K562 (cell line): ENCODE measurements at regions not wholly inside any gene's neighbourhood (a gene's known extent, or its start where the extent isn't known, plus 50 kb on each side); places are given as distances from the start of the nearest gene placed in this dataset.

Experiments
- ATAC-seq: fragments of 200-7000 bp; cut with Tn5 transposase; 3 replicates; pipeline ENCODE4 v1.9.1; 2020; ENCODE audit warnings: moderate library complexity
- BruUV-seq: library from RNA; stranded (reverse); fragments of 400-500 nt; replicated peaks from 2 replicates; lab custom pipeline; 2021; lab: Mats Ljungman, UMichigan
- CTCF ChIA-PET: fragments of 300-600 bp; formaldehyde crosslinking; extraction: SDS; loops from one replicate; lab custom pipeline; 2021; ENCODE audit warnings: low intra/inter-chr PET ratio; lab: Yijun Ruan, JAX
- POLR2A ChIA-PET: fragments of 300-600, 350-650 bp; sonication (Branson Sonifier 250); formaldehyde crosslinking; extraction: SDS; loops from one replicate; lab custom pipeline; 2021; ENCODE audit warnings: antibody characterized with exemption, inconsistent platforms; lab: Yijun Ruan, JAX
- DNase-seq, 4 experiments: peaks; one replicate each; pipeline versions ENCODE4 v3.0.0 to v3.0.0-alpha.2; 2011 to 2018; ENCODE audit warnings: low spot score in 3 of 4, mixed read lengths in 3 of 4; ENCODE audit errors: extremely low read depth in 1 of 4
- FAIRE-seq: peaks from 2 replicates; lab custom pipeline; 2011; peaks lifted over from hg19 to GRCh38; lab: Jason Lieb, UNC
- H2AFZ ChIP-seq: 2 replicates; pipeline ENCODE4 v1.6.0; 2011; ENCODE audit warnings: low read depth, low read length, control low read depth, inconsistent platforms
- H3K27ac ChIP-seq: fragments of 200-600 bp; 3 replicates; pipeline ENCODE4 v1.8.0; 2011; ENCODE audit warnings: low read depth, mild to moderate bottlenecking, control low read depth, inconsistent platforms, low read length, moderate library complexity, mixed read lengths; ENCODE audit errors: extremely low read depth
- H3K27me3 ChIP-seq, 2 experiments: fragments of 300-600 bp in 1 of 2; 2 replicates in 1 of 2; 3 replicates in 1 of 2; pipeline versions ENCODE4 v1.6.0 to v1.8.0; 2011; ENCODE audit warnings: inconsistent platforms in 2 of 2, low read length in 2 of 2, mild to moderate bottlenecking in 1 of 2, mixed read lengths in 1 of 2, moderate library complexity in 1 of 2; ENCODE audit not compliant: control insufficient read depth in 2 of 2, insufficient read depth in 2 of 2
- H3K36me3 ChIP-seq: fragments of 300-600 bp; 3 replicates; pipeline ENCODE4 v1.8.0; 2011; ENCODE audit warnings: mild to moderate bottlenecking, low read length, inconsistent platforms; ENCODE audit not compliant: control insufficient read depth, insufficient read depth
- H3K4me1 ChIP-seq, 2 experiments: fragments of 200-600 bp in 1 of 2; replicated peaks in 1 of 2; 2 replicates in 1 of 2; 3 replicates in 1 of 2; pipeline versions ENCODE4 v1.5.1 to v1.8.0; 2011; ENCODE audit warnings: inconsistent platforms in 2 of 2, low read length in 2 of 2, mild to moderate bottlenecking in 1 of 2, mixed read lengths in 1 of 2, moderate library complexity in 1 of 2; ENCODE audit not compliant: control insufficient read depth in 2 of 2, insufficient read depth in 2 of 2
- H3K4me2 ChIP-seq: 2 replicates; pipeline ENCODE4 v1.6.1; 2011; ENCODE audit warnings: low read length, control low read depth, inconsistent platforms, mixed read lengths; ENCODE audit not compliant: insufficient read depth
- H3K4me3 ChIP-seq: fragments of 200-600 bp; sonication (generic), shearing (Covaris generic); 2 replicates; pipeline ENCODE4 v1.5.1; 2016; ENCODE audit warnings: control low read depth, inconsistent platforms
- H3K79me2 ChIP-seq: fragments of 200-600 bp; 3 replicates; pipeline ENCODE4 v1.8.0; 2011; ENCODE audit warnings: low read length, inconsistent platforms; ENCODE audit not compliant: control insufficient read depth, insufficient read depth
- H3K9ac ChIP-seq, 2 experiments: 2 replicates each; pipeline versions ENCODE4 v1.6.0 to v1.6.1; 2011; ENCODE audit warnings: low read depth in 2 of 2, low read length in 2 of 2, control low read depth in 1 of 2, inconsistent platforms in 1 of 2, mild to moderate bottlenecking in 1 of 2, mixed read lengths in 1 of 2; ENCODE audit not compliant: insufficient read depth in 1 of 2
- H3K9me1 ChIP-seq: one replicate; pipeline ENCODE4 v1.6.0; 2011; ENCODE audit warnings: inconsistent platforms, mild to moderate bottlenecking, low read length, moderate library complexity; ENCODE audit not compliant: control insufficient read depth, insufficient read depth
- H3K9me3 ChIP-seq: replicated peaks from 2 replicates; pipeline ENCODE4 v1.5.1; 2011; ENCODE audit warnings: low read depth, low read length, inconsistent platforms; ENCODE audit not compliant: control insufficient read depth, insufficient read depth
- H4K20me1 ChIP-seq: replicated peaks from 2 replicates; pipeline ENCODE4 v1.6.1; 2011; ENCODE audit warnings: low read length, inconsistent platforms, mixed read lengths; ENCODE audit not compliant: control insufficient read depth, insufficient read depth
- ATF1 ChIP-seq, 2 experiments: fragments of 450-650 bp in 1 of 2; IDR thresholded peaks; 2 replicates each; pipeline ENCODE4 v1.6.1; 2016; ENCODE audit warnings: missing compliant biosample characterization in 1 of 2, missing genetic modification characterization in 1 of 2
- BCL6 ChIP-seq: fragments of 250-450 bp; sonication (Bioruptor Pico); IDR thresholded peaks from 2 replicates; pipeline ENCODE4 v1.4.0; 2020
- BMI1 ChIP-seq: fragments of 150-350 bp; IDR thresholded peaks from 2 replicates; pipeline ENCODE4 v1.6.1; 2014; ENCODE audit warnings: low read length
- FOXP4 ChIP-seq: sonication (generic); formaldehyde crosslinking; IDR thresholded peaks from 2 replicates; pipeline ENCODE4 v1.8.0; 2022; ENCODE audit warnings: mild to moderate bottlenecking, missing genetic modification reagents, borderline replicate concordance
- KDM2B ChIP-seq: fragments of 250-450 bp; sonication (Bioruptor Pico); IDR thresholded peaks from 2 replicates; pipeline ENCODE4 v1.8.0; 2021; ENCODE audit warnings: mild to moderate bottlenecking, moderate library complexity
- KLF1 ChIP-seq: fragments of 450-650 bp; IDR thresholded peaks from 2 replicates; pipeline ENCODE4 v1.6.1; 2016; ENCODE audit warnings: missing genetic modification characterization, missing compliant biosample characterization
- POLR3A ChIP-seq: IDR thresholded peaks from 2 replicates; pipeline ENCODE4 v1.6.1; 2011; ENCODE audit warnings: borderline replicate concordance, mild to moderate bottlenecking, moderate library complexity; ENCODE audit not compliant: insufficient read length, insufficient read depth; ENCODE audit errors: extremely low read depth
- PURB ChIP-seq: sonication (generic); formaldehyde crosslinking; IDR thresholded peaks from 2 replicates; pipeline ENCODE4 v1.9.0; 2021; ENCODE audit warnings: low read depth, mild to moderate bottlenecking, missing genetic modification reagents
- RHOXF2B ChIP-seq: fragments of 250-450 bp; sonication (Bioruptor Pico); conservative IDR thresholded peaks from 2 replicates; pipeline ENCODE4 v1.5.1; 2021
- SMARCA5 ChIP-seq: fragments of 450-650 bp; IDR thresholded peaks from 2 replicates; pipeline ENCODE4 v1.6.1; 2016
- ZBTB49 ChIP-seq: sonication (generic); formaldehyde crosslinking; IDR thresholded peaks from 2 replicates; pipeline ENCODE4 v1.8.0; 2022; ENCODE audit warnings: missing genetic modification reagents, mild to moderate bottlenecking, borderline replicate concordance
- ZNF23 ChIP-seq: fragments of 250-450 bp; sonication (Bioruptor Pico); IDR thresholded peaks from 2 replicates; pipeline ENCODE4 v1.4.0; 2020; ENCODE audit warnings: mild to moderate bottlenecking
- WGBS: fragments of 100-300 bp; shearing (Covaris generic); methylation state at CpG from one replicate; pipeline ENCODE4 v1.1.6; 2016; ENCODE audit warnings: low coverage, mixed read lengths; ENCODE audit not compliant: insufficient coverage; ENCODE audit errors: missing lambda C conversion rate; 5-methylcytosine and 5-hydroxymethylcytosine counted together
- in situ Hi-C: fragments of 300-500 bp; cut with MboI; formaldehyde crosslinking; loops from 4 replicates; pipeline ENCODE4 v1.15.0; 2018; ENCODE audit warnings: inconsistent platforms, mixed read lengths
- intact Hi-C: fragments of 100-400 bp; cut with micrococcal nuclease; formaldehyde crosslinking; loops from 2 replicates; pipeline ENCODE4 v1.14.2; 2022

- Histone ChIP-seq H4K20me1 (no peaks in the 10 kb centered on the region), H3K79me2 (no peaks in the 10 kb centered on the region), H3K9me3 (no peaks in the 10 kb centered on the region), H2AFZ (no peak overlapping the region), H3K4me3 (no peak overlapping the region), H3K27me3 (no peaks in the 10 kb centered on the region), H3K9me1 (no peaks in the 10 kb centered on the region), H3K4me1 (no peaks in the 10 kb centered on the region), H3K9ac (no peak overlapping the region), H3K36me3 (no peaks in the 10 kb centered on the region), H3K27ac (no peak overlapping the region), H3K4me2 (no peak overlapping the region)
- DNase-seq (no peak), ATAC-seq (no peak), FAIRE-seq (no peak)
- TF ChIP-seq KLF1 (tag) (no peak), PURB (no peak), ZBTB49 (CRISPR knock-in tag) (no peak), POLR3A (no peak), BCL6 (CRISPR knock-in tag) (no peak), KDM2B (CRISPR knock-in tag) (no peak), SMARCA5 (no peak), BMI1 (no peak), RHOXF2B (CRISPR knock-in tag) (no peak), ATF1 (CRISPR knock-in tag; IDR thresholded peaks at IDR 0.05) (no peak), ATF1 (tag; IDR thresholded peaks at IDR 0.05) (no peak), ZNF23 (CRISPR knock-in tag) (no peak), FOXP4 (CRISPR knock-in tag) (no peak)
- WGBS, result 0% methylated on average over 1 of the region's 1 CpG
- intact Hi-C loops, result no loop called here
- BruUV-seq, result no TSS peak
- in situ Hi-C loops, result no loop called here
- POLR2A ChIA-PET, result no interaction called here
- CTCF ChIA-PET, result no interaction called here
Measured at GRCh38 chr10:8404721-8405120, 350.2 kb downstream of the GATA3 start.
